Fibroblast of pulmonary artery (primary cell): ENCODE measurements at regions not wholly inside any gene's neighbourhood (a gene's known extent, or its start where the extent isn't known, plus 50 kb on each side); places are given as distances from the start of the nearest gene placed in this dataset.

ENCODE experiments used
- DNase-seq: peaks from one replicate; pipeline ENCODE4 v3.0.0-alpha.2; 2010; ENCODE audit warnings: low read depth
- H3K4me3 ChIP-seq: replicated peaks from 2 replicates; pipeline ENCODE4 v1.5.1; 2011; ENCODE audit warnings: low read depth, mild to moderate bottlenecking, control low read depth, low read length, moderate library complexity
- TF ChIP-seq, protein P1 (sequence below): IDR thresholded peaks from 2 replicates; pipeline ENCODE4 v1.5.1; 2011; ENCODE audit warnings: mild to moderate bottlenecking, control low read depth, low read length, inconsistent platforms; ENCODE audit errors: missing control alignments

DNA sequence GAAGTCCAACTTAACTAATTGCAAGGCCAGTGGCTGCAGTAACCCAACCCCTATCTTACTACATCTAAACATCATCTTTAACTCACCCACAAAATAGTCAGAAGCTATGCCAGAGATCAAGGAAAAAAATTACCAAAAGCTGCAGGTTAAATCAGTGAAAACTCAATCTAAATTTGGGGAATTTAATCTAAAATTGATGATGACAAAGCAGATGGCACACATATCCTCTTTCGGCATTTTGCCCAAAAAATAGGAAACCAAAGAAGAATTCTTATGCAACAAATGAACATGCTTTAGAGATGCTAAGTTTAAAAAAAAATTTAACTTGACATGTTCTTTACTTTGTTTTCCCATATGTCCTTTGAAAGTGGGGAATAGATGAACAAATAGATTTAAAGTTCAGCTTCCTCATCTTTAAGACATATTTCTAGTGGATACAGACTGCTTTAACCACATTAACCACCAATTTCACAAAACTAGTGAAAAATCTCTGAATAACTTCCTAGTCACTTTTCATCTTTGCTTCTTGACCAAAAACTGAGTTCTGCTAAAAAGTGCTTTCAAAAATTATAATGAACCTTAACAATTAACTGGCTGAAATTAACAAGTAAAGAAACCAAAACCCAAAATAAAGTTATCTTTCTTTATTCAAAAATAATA, 74.3 kb upstream of the CCDC150 start:
- no peak overlapping the region for H3K4me3 ChIP-seq
- DNase-seq, result no peak
- TF ChIP-seq, protein P1, sequence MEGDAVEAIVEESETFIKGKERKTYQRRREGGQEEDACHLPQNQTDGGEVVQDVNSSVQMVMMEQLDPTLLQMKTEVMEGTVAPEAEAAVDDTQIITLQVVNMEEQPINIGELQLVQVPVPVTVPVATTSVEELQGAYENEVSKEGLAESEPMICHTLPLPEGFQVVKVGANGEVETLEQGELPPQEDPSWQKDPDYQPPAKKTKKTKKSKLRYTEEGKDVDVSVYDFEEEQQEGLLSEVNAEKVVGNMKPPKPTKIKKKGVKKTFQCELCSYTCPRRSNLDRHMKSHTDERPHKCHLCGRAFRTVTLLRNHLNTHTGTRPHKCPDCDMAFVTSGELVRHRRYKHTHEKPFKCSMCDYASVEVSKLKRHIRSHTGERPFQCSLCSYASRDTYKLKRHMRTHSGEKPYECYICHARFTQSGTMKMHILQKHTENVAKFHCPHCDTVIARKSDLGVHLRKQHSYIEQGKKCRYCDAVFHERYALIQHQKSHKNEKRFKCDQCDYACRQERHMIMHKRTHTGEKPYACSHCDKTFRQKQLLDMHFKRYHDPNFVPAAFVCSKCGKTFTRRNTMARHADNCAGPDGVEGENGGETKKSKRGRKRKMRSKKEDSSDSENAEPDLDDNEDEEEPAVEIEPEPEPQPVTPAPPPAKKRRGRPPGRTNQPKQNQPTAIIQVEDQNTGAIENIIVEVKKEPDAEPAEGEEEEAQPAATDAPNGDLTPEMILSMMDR, result no peak

DNA sequence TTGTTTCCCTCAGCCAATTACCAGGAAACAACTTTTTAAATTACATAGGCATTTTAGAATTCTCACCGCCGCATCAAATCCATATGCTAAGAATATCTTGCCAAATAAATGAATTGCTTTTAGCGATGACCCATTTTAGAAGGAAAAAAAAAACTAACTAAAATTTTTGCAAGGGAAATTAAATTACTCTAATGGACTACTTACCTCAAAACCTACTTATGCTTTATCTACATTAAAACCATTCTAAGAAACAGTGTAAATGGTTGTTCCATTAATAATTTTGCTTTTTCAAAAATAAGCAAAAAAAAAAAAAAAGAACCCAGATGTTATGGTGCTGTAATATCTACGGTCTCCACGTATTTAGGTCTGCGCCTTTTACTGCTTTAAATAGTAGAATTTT, 73.5 kb upstream of the CCDC150 start:
- TF ChIP-seq, protein P1, result no peak
- DNase-seq, result no peak
- H3K4me3 ChIP-seq, result no peak overlapping the region

DNA sequence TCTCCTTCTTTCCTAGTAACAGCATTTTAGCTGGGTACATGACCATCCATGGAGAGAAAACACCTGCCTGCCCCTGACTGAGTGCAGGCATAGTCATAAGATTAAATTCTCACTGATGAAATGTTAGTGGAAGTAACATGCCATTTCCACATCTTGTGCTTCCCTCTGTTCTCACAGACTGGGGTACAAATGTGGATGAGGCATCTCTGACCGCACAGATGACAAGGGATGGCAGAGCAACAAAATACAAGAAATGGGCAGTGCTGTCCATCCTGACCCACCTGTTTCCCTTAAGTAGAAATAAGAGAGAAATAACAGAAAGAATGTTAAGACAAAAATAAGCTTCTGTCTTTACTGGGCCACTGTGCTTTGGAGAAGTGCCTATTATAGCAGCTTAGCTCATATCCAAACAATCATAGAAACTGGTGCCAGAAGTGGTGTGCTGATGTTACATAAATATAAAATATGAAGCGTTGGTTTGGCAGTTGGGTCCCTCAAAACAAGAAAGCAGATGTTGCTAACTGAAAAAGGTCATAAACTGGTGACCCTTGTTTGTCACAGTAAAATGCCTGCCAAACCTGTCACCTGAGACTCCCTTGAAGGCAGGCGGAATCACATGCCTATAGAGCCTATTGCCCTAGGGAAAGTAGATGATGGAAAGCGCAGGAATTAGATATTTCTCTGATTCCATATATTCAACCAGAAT, 72.4 kb upstream of the CCDC150 start:
- H3K4me3 ChIP-seq, result no peak overlapping the region
- peak; percentile 9 for DNase-seq
- TF ChIP-seq, protein P1, result no peak

- DNase-seq, result no peak
- TF ChIP-seq, protein P1, result no peak
- no peak overlapping the region for H3K4me3 ChIP-seq
These were observed 71.0 kb upstream of the CCDC150 start for GRCh38 chr2:196568506-196568905.

DNA sequence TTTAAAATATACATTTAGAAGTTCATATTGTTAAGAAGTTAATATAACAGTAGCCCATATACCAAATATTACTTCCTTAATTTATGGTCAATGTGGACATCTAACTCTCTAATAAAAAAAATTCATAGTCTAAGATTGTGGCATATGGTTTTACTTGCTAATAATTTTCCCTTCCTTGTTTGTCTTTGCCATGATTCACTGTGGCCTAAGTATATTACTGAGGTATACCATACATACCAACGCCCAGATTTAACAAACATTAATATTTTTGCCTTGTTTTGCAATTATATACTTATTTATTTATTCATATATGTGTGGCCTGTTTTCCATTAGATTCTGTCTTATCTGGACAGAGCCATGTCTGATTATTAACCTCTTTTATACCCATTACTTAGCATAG, 54.6 kb upstream of the CCDC150 start:
- DNase-seq, result no peak
- TF ChIP-seq, protein P1, result no peak
- no peak overlapping the region for H3K4me3 ChIP-seq

- peak; percentile 79 for DNase-seq
- TF ChIP-seq, protein P1, result no peak
- no peak overlapping the region for H3K4me3 ChIP-seq
These were observed 53.0 kb upstream of the CCDC150 start for GRCh38 chr2:196586511-196586991.
